BLaER1 (cell line): ENCODE measurements at regions not wholly inside any gene's neighbourhood (a gene's known extent, or its start where the extent isn't known, plus 50 kb on each side); places are given as distances from the start of the nearest gene placed in this dataset.

Experiments used
- H3K27ac ChIP-seq: shearing (Covaris generic); formaldehyde crosslinking; 2 replicates; pipeline ENCODE4 v1.8.1; 2022
- H3K27me3 ChIP-seq: shearing (Covaris generic); formaldehyde crosslinking; 2 replicates; pipeline ENCODE4 v1.8.1; 2022
- H3K36me3 ChIP-seq: shearing (Covaris generic); formaldehyde crosslinking; 2 replicates; pipeline ENCODE4 v1.8.1; 2022
- H3K4me1 ChIP-seq: shearing (Covaris generic); formaldehyde crosslinking; 2 replicates; pipeline ENCODE4 v1.8.1; 2022
- H3K4me2 ChIP-seq: shearing (Covaris generic); formaldehyde crosslinking; 2 replicates; pipeline ENCODE4 v1.8.1; 2022
- H3K4me3 ChIP-seq: shearing (Covaris generic); formaldehyde crosslinking; 2 replicates; pipeline ENCODE4 v1.8.1; 2022
- H3K9ac ChIP-seq: shearing (Covaris generic); formaldehyde crosslinking; 2 replicates; pipeline ENCODE4 v1.8.1; 2022
- H3K9me3 ChIP-seq: shearing (Covaris generic); formaldehyde crosslinking; 2 replicates; pipeline ENCODE4 v1.8.1; 2022
- H4K20me1 ChIP-seq: shearing (Covaris generic); formaldehyde crosslinking; 2 replicates; pipeline ENCODE4 v1.8.1; 2022
- Cebpa-rat ChIP-seq: shearing (Covaris generic); IDR thresholded peaks from 2 replicates; pipeline ENCODE4 v1.8.1; 2022

DNA sequence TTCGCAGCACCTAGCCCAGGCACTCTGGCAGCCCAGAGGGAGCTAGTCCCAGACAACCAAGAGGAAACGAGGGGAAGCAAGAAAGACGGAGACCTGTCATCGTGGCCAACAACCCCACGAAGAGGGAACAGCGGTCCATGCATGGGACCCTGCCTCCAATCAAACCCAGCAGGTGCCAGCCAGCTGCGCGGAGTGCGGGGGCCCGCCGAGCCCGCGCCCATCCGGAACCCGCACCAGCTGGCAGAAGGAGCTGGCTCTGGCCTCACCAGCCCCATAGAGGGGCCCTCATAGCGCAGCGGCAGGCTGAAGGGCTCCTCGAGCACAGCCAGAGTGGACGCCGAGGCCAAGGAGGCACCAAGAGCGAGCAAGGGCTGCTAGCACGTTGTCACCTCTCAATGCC is 332.4 kb upstream of the MAGEB18 start:
- Histone ChIP-seq H3K27ac (no peak overlapping the region), H3K4me2 (no peak overlapping the region), H3K9ac (no peak overlapping the region), H3K36me3 (no peaks in the 10 kb centered on the region), H3K9me3 (peaks cover 5% of the 10 kb centered on the region), H3K4me3 (no peak overlapping the region), H4K20me1 (peaks cover 7% of the 10 kb centered on the region; the same call in 1 of the 2 replicates), H3K27me3 (peaks cover 31% of the 10 kb centered on the region), H3K4me1 (no peaks in the 10 kb centered on the region)
- no peak for TF ChIP-seq Cebpa-rat

DNA sequence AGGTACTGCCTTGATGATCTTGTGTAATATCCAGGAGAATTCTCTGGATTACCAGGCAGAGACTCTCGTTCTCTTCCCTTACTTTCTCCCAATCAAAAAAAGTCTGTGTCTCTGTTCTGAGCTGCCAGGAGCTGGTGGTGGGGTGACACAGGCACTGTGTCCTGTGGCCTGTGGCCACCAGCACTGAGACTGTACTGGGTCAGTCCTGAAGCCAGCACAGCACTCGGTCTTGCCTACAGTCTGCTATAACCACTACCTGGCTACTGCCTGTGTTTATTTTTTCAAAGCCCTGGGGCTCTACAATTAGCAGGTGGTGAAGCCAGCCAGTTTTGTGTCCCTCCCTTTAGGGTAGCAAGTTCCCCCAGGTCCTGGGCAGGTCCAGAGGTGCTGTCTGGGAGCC is 331.1 kb upstream of the MAGEB18 start:
- H3K36me3 ChIP-seq, result no peaks in the 10 kb centered on the region
- TF ChIP-seq Cebpa-rat, result no peak
- H3K27ac ChIP-seq, result no peak overlapping the region
- H3K4me3 ChIP-seq, result no peak overlapping the region
- H3K9me3 ChIP-seq, result peaks cover 5% of the 10 kb centered on the region
- no peak overlapping the region for H3K9ac ChIP-seq
- no peaks in the 10 kb centered on the region for H3K4me1 ChIP-seq
- H3K27me3 ChIP-seq, result peaks cover 39% of the 10 kb centered on the region
- no peak overlapping the region for H3K4me2 ChIP-seq
- H4K20me1 ChIP-seq, result peaks cover 7% of the 10 kb centered on the region; the same call in 1 of the 2 replicates

DNA sequence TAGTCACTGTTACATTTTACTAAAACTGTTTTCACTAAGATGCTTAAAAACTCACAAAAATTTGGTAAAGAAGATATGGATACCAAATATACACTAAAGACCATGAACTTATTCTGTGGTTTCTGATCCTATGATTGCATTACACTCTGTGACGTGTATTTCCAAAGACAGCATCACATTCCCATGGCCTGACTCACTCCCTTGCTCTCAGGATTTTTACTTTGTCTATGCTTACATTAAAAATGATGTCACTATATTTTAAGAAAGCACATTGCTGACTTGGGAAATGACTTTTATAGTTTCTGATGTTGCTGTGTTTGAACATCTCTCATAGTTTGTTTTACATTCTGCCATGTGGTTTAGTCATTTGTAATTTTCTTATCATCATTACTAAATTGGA is 327.9 kb upstream of the MAGEB18 start:
- H3K4me1 ChIP-seq, result no peaks in the 10 kb centered on the region
- peaks cover 59% of the 10 kb centered on the region for H3K27me3 ChIP-seq
- TF ChIP-seq Cebpa-rat, result no peak

DNA sequence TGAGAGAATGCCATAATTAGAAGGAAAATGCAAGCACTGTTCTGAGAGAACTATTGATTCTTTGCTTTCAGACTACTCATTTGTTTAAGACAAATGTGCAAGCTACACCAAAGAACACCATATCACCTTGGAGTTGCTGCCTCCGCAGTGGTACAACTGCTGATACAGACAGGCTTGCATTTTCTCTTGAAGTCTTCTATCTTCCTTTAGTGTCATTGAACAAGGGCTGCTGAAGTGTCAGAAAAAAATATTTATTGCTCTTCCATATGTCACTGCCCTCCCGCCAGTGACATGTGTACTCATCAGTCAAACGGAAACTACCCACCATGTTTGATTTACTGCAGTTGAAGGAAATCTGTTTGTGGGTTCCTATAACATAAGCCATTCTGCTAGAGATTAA is 318.3 kb upstream of the MAGEB18 start:
- no peaks in the 10 kb centered on the region for H3K36me3 ChIP-seq
- no peaks in the 10 kb centered on the region for H3K4me1 ChIP-seq
- no peak for TF ChIP-seq Cebpa-rat

More for the DNA sequence above, 327.9 kb upstream of the MAGEB18 start:
- H3K4me2 ChIP-seq, result no peak overlapping the region
- H3K4me3 ChIP-seq, result no peak overlapping the region
- H3K9ac ChIP-seq, result no peak overlapping the region
- H3K27ac ChIP-seq, result no peak overlapping the region
- H3K36me3 ChIP-seq, result no peaks in the 10 kb centered on the region
- peaks cover 5% of the 10 kb centered on the region for H3K9me3 ChIP-seq
- H4K20me1 ChIP-seq, result peaks cover 7% of the 10 kb centered on the region; the same call in 1 of the 2 replicates

DNA sequence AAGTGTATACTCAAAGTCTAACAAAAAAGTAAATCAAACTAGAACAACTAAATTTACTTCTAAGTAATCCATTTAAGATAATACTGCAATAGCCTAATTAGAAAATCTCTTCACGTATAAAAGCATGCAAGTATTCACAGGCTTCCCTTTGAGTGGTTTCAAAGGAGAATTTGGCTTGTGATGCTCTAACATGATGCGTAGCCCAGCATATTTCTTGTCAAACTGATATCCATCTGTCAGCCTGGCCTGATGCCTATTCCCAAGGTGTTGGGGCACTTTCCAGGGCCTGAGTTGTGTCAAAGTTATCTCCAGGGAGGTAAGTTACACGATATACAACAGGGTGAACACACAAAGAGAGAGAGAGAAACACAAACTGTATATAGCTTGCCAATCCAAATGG is 287.0 kb upstream of the MAGEB18 start:
- H3K4me1 ChIP-seq, result no peaks in the 10 kb centered on the region
- H3K36me3 ChIP-seq, result no peaks in the 10 kb centered on the region
- no peak overlapping the region for H3K4me2 ChIP-seq
- no peak for TF ChIP-seq Cebpa-rat
- H3K9ac ChIP-seq, result no peak overlapping the region
- H3K9me3 ChIP-seq, result no peaks in the 10 kb centered on the region
- no peak overlapping the region for H3K27ac ChIP-seq
- H3K4me3 ChIP-seq, result no peak overlapping the region
- peaks cover 71% of the 10 kb centered on the region for H3K27me3 ChIP-seq
- no peaks in the 10 kb centered on the region for H4K20me1 ChIP-seq

More for the DNA sequence above, 318.3 kb upstream of the MAGEB18 start:
- Histone ChIP-seq H4K20me1 (no peaks in the 10 kb centered on the region; the same call in 1 of the 2 replicates), H3K27ac (no peak overlapping the region), H3K9ac (no peak overlapping the region), H3K4me3 (no peak overlapping the region), H3K9me3 (no peaks in the 10 kb centered on the region; the same call in 1 of the 2 replicates), H3K27me3 (peaks cover 46% of the 10 kb centered on the region), H3K4me2 (no peak overlapping the region)

DNA sequence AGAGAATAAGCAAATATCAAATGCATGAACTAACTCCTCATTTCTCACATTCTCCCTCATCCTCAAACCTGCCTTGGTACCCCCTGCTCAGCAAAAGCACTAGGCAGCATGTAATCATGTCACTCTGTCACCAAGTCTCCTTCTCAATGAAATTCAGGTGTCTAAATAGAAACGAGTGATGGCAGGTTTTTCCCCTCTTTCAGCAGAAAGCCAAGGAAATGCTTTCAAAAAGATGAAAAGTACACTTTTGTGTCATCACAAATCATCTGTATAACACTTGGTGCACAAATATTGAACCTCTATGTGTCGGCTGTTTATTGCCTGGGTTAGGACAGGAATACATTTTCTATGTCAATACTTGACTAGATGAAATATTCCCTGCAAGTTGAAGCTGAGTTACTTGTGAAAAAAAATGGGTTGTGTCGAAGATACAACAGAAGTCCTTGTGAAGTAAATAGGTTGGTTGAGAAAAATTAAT is 285.1 kb upstream of the MAGEB18 start:
- TF ChIP-seq Cebpa-rat, result no peak
- no peak overlapping the region for H3K9ac ChIP-seq
- no peak overlapping the region for H3K4me2 ChIP-seq
- H3K4me3 ChIP-seq, result no peak overlapping the region
- no peaks in the 10 kb centered on the region for H3K9me3 ChIP-seq
- H4K20me1 ChIP-seq, result no peaks in the 10 kb centered on the region
- no peaks in the 10 kb centered on the region for H3K4me1 ChIP-seq
- no peak overlapping the region for H3K27ac ChIP-seq
- H3K36me3 ChIP-seq, result no peaks in the 10 kb centered on the region
- peaks cover 73% of the 10 kb centered on the region for H3K27me3 ChIP-seq

DNA sequence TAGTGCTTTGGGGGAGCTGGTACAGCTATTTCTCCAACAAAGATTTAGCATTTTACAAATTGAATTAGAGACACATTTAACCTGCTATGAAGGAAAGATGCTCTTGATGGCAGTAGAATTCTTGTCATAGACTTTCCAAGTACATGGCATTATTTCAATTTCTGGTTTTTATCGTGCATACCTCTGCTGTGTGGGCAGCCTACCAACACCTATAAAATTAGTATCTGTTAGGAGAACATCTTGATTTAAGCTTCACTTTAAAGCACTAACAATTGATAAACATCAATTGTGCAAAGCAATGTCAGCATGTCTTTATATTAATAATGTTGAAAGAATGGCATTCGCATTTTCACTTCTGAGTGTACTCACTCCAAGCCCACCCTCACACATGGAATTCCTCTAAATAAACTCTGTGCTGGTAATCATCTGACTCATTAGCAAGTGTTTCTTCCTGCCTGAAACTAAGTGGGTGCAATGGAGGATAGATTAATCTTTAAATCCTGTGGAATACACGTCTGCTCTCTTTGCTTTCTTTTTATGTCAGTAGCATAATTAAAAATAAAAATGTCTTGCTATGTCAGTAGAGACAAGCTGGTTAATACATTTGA is 279.8 kb upstream of the MAGEB18 start:
- no peak for TF ChIP-seq Cebpa-rat
- no peak overlapping the region for H3K4me3 ChIP-seq
- no peaks in the 10 kb centered on the region for H3K36me3 ChIP-seq
- no peak overlapping the region for H3K4me2 ChIP-seq
- H3K9me3 ChIP-seq, result no peaks in the 10 kb centered on the region
- no peaks in the 10 kb centered on the region for H3K4me1 ChIP-seq
- no peak overlapping the region for H3K27ac ChIP-seq
- peaks cover 70% of the 10 kb centered on the region for H3K27me3 ChIP-seq
- no peaks in the 10 kb centered on the region for H4K20me1 ChIP-seq
- no peak overlapping the region for H3K9ac ChIP-seq

DNA sequence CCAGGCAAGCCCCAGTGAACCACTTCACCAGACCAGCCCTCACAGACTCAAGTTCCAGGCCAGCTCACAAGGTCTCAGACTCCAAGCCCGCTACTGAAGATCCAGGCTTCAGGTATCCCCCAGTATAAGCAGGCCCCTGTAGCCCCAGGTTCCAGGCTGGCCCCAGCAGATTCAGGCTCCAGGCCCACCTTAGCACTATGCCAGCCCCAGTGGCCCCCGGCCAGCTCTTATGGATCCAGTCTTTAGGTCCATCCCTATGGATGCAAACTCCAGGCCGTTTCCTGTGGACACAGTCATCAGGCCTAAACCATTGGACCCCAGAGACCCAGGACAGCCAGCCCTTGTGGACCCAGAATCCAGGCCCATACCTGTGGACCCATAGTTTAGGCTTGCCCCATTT is 277.8 kb upstream of the MAGEB18 start:
- Histone ChIP-seq H3K27ac (no peak overlapping the region), H4K20me1 (no peaks in the 10 kb centered on the region), H3K9me3 (no peaks in the 10 kb centered on the region), H3K4me3 (no peak overlapping the region), H3K4me2 (no peak overlapping the region), H3K27me3 (peaks cover 59% of the 10 kb centered on the region), H3K36me3 (no peaks in the 10 kb centered on the region), H3K9ac (no peak overlapping the region), H3K4me1 (no peaks in the 10 kb centered on the region)
- TF ChIP-seq Cebpa-rat, result no peak

DNA sequence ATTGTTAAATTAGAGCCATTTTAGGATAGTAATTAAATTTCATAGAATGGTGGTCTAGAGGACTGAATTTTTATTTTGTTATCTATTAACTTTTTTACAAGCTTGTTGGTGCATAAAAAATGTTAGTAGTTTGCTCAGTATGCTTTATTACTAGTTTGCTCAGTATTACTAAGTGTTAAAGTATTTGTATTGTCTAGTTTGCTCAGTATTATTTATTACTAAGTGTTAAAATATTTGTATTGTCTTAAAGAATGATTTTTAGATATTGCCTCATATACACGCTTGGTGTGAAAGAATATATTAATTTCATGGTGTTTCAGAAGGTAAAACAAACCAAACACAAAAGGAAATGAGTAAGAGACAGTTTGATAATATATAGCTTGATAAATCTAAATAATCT is 268.4 kb upstream of the MAGEB18 start:
- no peaks in the 10 kb centered on the region for H3K4me1 ChIP-seq

DNA sequence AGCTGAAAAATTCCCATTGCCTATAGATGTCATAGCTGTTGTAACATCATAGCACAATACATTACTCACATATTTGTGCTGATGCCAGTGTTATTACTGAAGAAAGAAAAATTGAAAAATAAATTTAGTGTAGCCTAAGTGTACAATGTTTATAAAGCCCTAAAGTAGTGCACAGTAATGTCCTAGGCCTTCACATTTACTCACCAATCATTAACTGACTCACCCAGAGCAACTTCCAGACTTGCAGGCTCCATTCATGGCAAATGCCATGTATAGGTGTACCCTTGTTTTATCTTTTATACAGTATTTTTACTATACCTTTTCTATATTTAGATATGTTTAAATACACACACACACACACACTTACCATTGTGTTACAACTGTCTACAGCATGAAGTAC is 265.4 kb upstream of the MAGEB18 start:
- no peak overlapping the region for H3K4me2 ChIP-seq
- H3K9ac ChIP-seq, result no peak overlapping the region
- H3K4me3 ChIP-seq, result no peak overlapping the region
- H3K4me1 ChIP-seq, result no peaks in the 10 kb centered on the region
- H3K36me3 ChIP-seq, result no peaks in the 10 kb centered on the region
- no peak overlapping the region for H3K27ac ChIP-seq
- H3K9me3 ChIP-seq, result no peaks in the 10 kb centered on the region
- peaks cover 86% of the 10 kb centered on the region for H3K27me3 ChIP-seq
- TF ChIP-seq Cebpa-rat, result no peak
- no peaks in the 10 kb centered on the region for H4K20me1 ChIP-seq

More for the DNA sequence above, 268.4 kb upstream of the MAGEB18 start:
- Histone ChIP-seq H4K20me1 (0 out of 2 replicates have a peak, but pooled peaks cover 4% of the 10 kb centered on the region), H3K9ac (no peak overlapping the region), H3K27me3 (peaks cover 81% of the 10 kb centered on the region), H3K4me2 (no peak overlapping the region), H3K4me3 (no peak overlapping the region), H3K27ac (no peak overlapping the region), H3K9me3 (no peaks in the 10 kb centered on the region), H3K36me3 (no peaks in the 10 kb centered on the region)
- no peak for TF ChIP-seq Cebpa-rat
